GM10248 (cell line): ENCODE measurements at regions not wholly inside any gene's neighbourhood (a gene's known extent, or its start where the extent isn't known, plus 50 kb on each side); places are given as distances from the start of the nearest gene placed in this dataset.

Experiments
- CTCF ChIA-PET: fragments of 300-600 bp; sonication (Branson Sonifier 250); formaldehyde crosslinking; extraction: SDS; loops from one replicate; lab custom pipeline; 2021; ENCODE audit warnings: antibody characterized with exemption; lab: Yijun Ruan, JAX
- POLR2A ChIA-PET: fragments of 350-650 bp; sonication (Branson Sonifier 250); formaldehyde crosslinking; extraction: SDS; loops from one replicate; lab custom pipeline; 2020; ENCODE audit warnings: antibody characterized with exemption; lab: Yijun Ruan, JAX
- DNase-seq: peaks from one replicate; pipeline ENCODE4 v3.0.0; 2012; ENCODE audit errors: extremely low spot score
- TF ChIP-seq, protein P1 (sequence below): IDR thresholded peaks from 2 replicates; pipeline ENCODE4 v1.5.1; 2012; ENCODE audit warnings: mild to moderate bottlenecking, low read depth; ENCODE audit errors: extremely low read depth, missing control alignments, control extremely low read depth

- ChIA-PET CTCF (no interaction called here), POLR2A (no interaction called here)
- no peak for DNase-seq
- TF ChIP-seq, protein P1, sequence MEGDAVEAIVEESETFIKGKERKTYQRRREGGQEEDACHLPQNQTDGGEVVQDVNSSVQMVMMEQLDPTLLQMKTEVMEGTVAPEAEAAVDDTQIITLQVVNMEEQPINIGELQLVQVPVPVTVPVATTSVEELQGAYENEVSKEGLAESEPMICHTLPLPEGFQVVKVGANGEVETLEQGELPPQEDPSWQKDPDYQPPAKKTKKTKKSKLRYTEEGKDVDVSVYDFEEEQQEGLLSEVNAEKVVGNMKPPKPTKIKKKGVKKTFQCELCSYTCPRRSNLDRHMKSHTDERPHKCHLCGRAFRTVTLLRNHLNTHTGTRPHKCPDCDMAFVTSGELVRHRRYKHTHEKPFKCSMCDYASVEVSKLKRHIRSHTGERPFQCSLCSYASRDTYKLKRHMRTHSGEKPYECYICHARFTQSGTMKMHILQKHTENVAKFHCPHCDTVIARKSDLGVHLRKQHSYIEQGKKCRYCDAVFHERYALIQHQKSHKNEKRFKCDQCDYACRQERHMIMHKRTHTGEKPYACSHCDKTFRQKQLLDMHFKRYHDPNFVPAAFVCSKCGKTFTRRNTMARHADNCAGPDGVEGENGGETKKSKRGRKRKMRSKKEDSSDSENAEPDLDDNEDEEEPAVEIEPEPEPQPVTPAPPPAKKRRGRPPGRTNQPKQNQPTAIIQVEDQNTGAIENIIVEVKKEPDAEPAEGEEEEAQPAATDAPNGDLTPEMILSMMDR = no peak
Observed at GRCh38 chr14:27390155-27390554, 792.3 kb upstream of the NOVA1 start.

DNA sequence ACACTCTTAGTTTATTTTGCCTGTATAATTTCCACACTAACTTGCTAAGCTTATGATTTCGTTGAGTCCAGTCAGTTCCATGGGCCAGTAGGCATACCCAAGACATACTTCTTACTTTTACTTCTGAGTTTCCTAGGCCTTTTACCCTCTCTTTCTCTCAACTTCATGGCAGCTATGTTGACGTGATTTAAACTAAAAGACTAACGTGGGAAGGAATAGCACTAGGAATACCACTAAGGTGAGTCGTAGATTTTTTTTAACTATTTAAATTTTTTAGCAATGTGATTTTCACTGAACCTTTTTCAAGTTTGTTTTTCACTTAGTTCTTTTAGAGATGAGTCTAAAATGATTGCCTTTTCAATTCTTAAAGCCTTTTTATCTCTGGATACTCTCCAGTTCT lies 793.5 kb upstream of the NOVA1 start:
- CTCF ChIA-PET = no interaction called here
- TF ChIP-seq, protein P1 = no peak
- no peak for DNase-seq
- POLR2A ChIA-PET = no interaction called here

DNA sequence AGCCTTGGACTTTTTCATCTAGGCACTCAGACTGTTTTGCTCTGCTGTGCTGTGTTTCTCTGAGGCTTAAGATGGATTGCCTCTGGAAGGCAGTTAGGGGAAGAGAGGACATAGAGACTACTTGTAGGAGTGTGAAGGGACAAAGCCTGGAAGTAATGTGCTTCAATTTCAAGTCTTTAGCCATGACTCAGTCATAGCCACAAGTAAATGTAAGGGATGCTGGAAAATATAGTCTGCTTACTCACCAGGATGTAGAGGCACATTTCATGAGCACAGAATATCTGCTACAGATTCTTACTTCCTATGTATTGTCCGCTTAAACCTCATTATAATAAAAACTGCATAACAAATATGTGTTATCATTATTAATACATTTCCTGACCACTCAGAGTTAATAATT lies 794.3 kb upstream of the NOVA1 start:
- TF ChIP-seq, protein P1 = no peak
- no peak for DNase-seq
- ChIA-PET CTCF (no interaction called here), POLR2A (no interaction called here)

DNA sequence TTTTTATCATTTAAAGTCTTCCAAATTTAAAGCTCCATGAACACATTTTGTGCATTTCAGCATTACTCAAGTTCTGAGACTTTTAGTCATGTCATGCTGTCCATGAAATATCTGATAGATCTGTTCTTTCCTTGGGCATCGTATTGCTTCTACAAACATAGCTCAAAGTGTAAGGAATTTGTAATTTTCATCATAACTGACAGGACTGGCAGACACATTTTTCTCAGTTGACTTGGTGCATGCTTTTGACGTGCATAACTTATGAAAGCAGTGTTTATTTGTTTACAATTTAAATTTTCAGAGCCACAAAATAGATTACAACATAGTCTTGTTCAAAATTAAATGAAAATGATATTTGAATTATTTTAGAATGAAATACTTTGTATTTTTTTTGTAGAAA lies 812.1 kb upstream of the NOVA1 start:
- CTCF ChIA-PET = no interaction called here
- POLR2A ChIA-PET = no interaction called here
- no peak for DNase-seq
- TF ChIP-seq, protein P1 = no peak

GRCh38 chr14:27410981-27411380 lies 813.1 kb upstream of the NOVA1 start:
- ChIA-PET POLR2A (no interaction called here), CTCF (no interaction called here)
- TF ChIP-seq, protein P1 = no peak
- no peak for DNase-seq

GRCh38 chr14:27427796-27428195 lies 830.0 kb upstream of the NOVA1 start:
- TF ChIP-seq, protein P1 = no peak
- ChIA-PET CTCF (no interaction called here), POLR2A (no interaction called here)
- DNase-seq = no peak
